Type B pancreatic cell (in vitro differentiated cells): ENCODE measurements at regions not wholly inside any gene's neighbourhood (a gene's known extent, or its start where the extent isn't known, plus 50 kb on each side); places are given as distances from the start of the nearest gene placed in this dataset.

Experiments used
- DNase-seq: peaks from one replicate; pipeline ENCODE4 v3.0.0; 2021; ENCODE audit warnings: mixed read lengths; ENCODE audit not compliant: unreplicated experiment; ENCODE audit errors: extremely low spot score
- H3K27ac Mint-ChIP-seq: 2 replicates; pipeline ENCODE4 v1.8.0; 2021; ENCODE audit warnings: mild to moderate bottlenecking, mixed read lengths
- H3K27me3 Mint-ChIP-seq: 2 replicates; pipeline ENCODE4 v1.8.0; 2021; ENCODE audit warnings: mixed read lengths
- H3K36me3 Mint-ChIP-seq: 2 replicates; pipeline ENCODE4 v1.8.0; 2021; ENCODE audit warnings: mixed read lengths
- H3K4me1 Mint-ChIP-seq: one replicate; pipeline ENCODE4 v1.8.0; 2021; ENCODE audit warnings: mixed read lengths; ENCODE audit not compliant: unreplicated experiment
- H3K4me3 Mint-ChIP-seq: 2 replicates; pipeline ENCODE4 v1.8.0; 2021; ENCODE audit warnings: mild to moderate bottlenecking, mixed read lengths
- H3K9me3 Mint-ChIP-seq: 2 replicates; pipeline ENCODE4 v1.8.0; 2021; ENCODE audit warnings: mixed read lengths
- CTCF ChIP-seq: fragments of 200-600 bp; sonication (generic); conservative IDR thresholded peaks from 2 replicates; pipeline ENCODE4 v1.5.0; 2021; ENCODE audit warnings: antibody characterized with exemption, mild to moderate bottlenecking

GRCh38 chr7:73974101-73974947 is 53.6 kb upstream of the ELN start:
- H3K4me3 Mint-ChIP-seq: no peak overlapping the region
- peaks cover 9% of the 10 kb centered on the region for H3K27me3 Mint-ChIP-seq
- H3K4me1 Mint-ChIP-seq: peaks cover 25% of the 10 kb centered on the region
- TF ChIP-seq CTCF: no peak
- no peak overlapping the region for H3K27ac Mint-ChIP-seq
- no peaks in the 10 kb centered on the region for H3K36me3 Mint-ChIP-seq
- no peaks in the 10 kb centered on the region for H3K9me3 Mint-ChIP-seq
- DNase-seq: peak; percentile 47

GRCh38 chr7:73974948-73975926 is 52.7 kb upstream of the ELN start:
- no peaks in the 10 kb centered on the region for H3K9me3 Mint-ChIP-seq
- no peak overlapping the region for H3K27ac Mint-ChIP-seq
- H3K4me3 Mint-ChIP-seq: no peak overlapping the region
- H3K27me3 Mint-ChIP-seq: peaks cover 9% of the 10 kb centered on the region
- H3K4me1 Mint-ChIP-seq: peaks cover 25% of the 10 kb centered on the region
- DNase-seq: peak; percentile 58
- no peak for TF ChIP-seq CTCF
- H3K36me3 Mint-ChIP-seq: no peaks in the 10 kb centered on the region

GRCh38 chr7:73976761-73977618 is 51.0 kb upstream of the ELN start:
- no peak for TF ChIP-seq CTCF
- no peak for DNase-seq
- H3K27me3 Mint-ChIP-seq: peaks cover 4% of the 10 kb centered on the region
- no peak overlapping the region for H3K27ac Mint-ChIP-seq
- H3K4me3 Mint-ChIP-seq: no peak overlapping the region
- peaks cover 22% of the 10 kb centered on the region for H3K4me1 Mint-ChIP-seq
- H3K36me3 Mint-ChIP-seq: no peaks in the 10 kb centered on the region
- no peaks in the 10 kb centered on the region for H3K9me3 Mint-ChIP-seq

GRCh38 chr7:73977619-73978618 is 50.1 kb upstream of the ELN start:
- no peak for TF ChIP-seq CTCF
- Mint-ChIP-seq H3K9me3 (no peaks in the 10 kb centered on the region), H3K4me1 (peaks cover 27% of the 10 kb centered on the region), H3K36me3 (no peaks in the 10 kb centered on the region), H3K4me3 (no peak overlapping the region), H3K27me3 (peaks cover 3% of the 10 kb centered on the region), H3K27ac (peak overlapping the region; percentile 13)
- no peak for DNase-seq
